Psoas muscle (tissue), 7 donors: ENCODE measurements at regions not wholly inside any gene's neighbourhood (a gene's known extent, or its start where the extent isn't known, plus 50 kb on each side); places are given as distances from the start of the nearest gene placed in this dataset.
"Not testable (repeated sequence)": the region's sequence is repeated elsewhere in the genome, so short reads cannot be mapped to it uniquely, and the experiment has no call there.

Experiments used
- ATAC-seq, 4 donors: fragments of 200-7000 bp; cut with Tn5 transposase; one replicate each; pipeline ENCODE4 v1.9.1; 2020; ENCODE audit warnings: moderate library complexity in 3 of 4, mild to moderate bottlenecking in 2 of 4
- DNase-seq, 2 donors: peaks; one replicate each; pipeline ENCODE4 v3.0.0-alpha.2; 2020
- H3K27ac ChIP-seq: fragments of 200-600 bp; one replicate; pipeline ENCODE4 v1.8.0; 2022
- H3K27me3 ChIP-seq, 3 donors: fragments of 200-600 bp in 1 of 3; one replicate each; pipeline versions ENCODE4 v1.6.1 to v1.8.0; 2013 to 2022; ENCODE audit warnings: low read length in 2 of 3, mild to moderate bottlenecking in 2 of 3, moderate library complexity in 1 of 3; ENCODE audit not compliant: insufficient read depth in 3 of 3
- H3K36me3 ChIP-seq, 2 donors: fragments of 200-600 bp in 1 of 2; one replicate each; pipeline versions ENCODE4 v1.6.1 to v1.8.0; 2013 to 2022; ENCODE audit warnings: low read depth in 1 of 2, mild to moderate bottlenecking in 1 of 2, moderate library complexity in 1 of 2; ENCODE audit not compliant: insufficient read depth in 1 of 2
- H3K4me1 ChIP-seq: fragments of 200-600 bp; one replicate; pipeline ENCODE4 v1.8.0; 2022
- H3K4me3 ChIP-seq: fragments of 200-600 bp; one replicate; pipeline ENCODE4 v1.8.0; 2022; ENCODE audit warnings: mild to moderate bottlenecking
- H3K9me3 ChIP-seq: fragments of 200-600 bp; one replicate; pipeline ENCODE4 v1.8.0; 2022
- CTCF ChIP-seq: fragments of 200-600 bp; IDR thresholded peaks from one replicate; pipeline ENCODE4 v1.8.0; 2022; ENCODE audit warnings: antibody characterized with exemption
- WGBS, 3 donors: extraction: QIAGEN DNeasy Blood & Tissue Kit; methylation state at CpG; one replicate each; pipeline versions ENCODE4 v1.1.6 to v1.1.7; 2013; 5-methylcytosine and 5-hydroxymethylcytosine counted together
- intact Hi-C, 2 donors: fragments of 100-400 bp; cut with DNase I; formaldehyde crosslinking; loops; one replicate each; pipeline versions ENCODE4 v1.11.0 to v1.14.2; 2022
- donor health status: healthy with polysubstance abuse.
- donor health status: DM: no; HTN: no; CAD: no; lungs with moderate emphysema.
- donor health status: Bipolar disorder and iron deficiency.
- donor health status: healthy.
- donor health status: DM: yes; HTN: yes; CAD: no.
- donor health status: DM: no; HTN: no; CAD: no.
- donor health status: DM: yes; HTN: yes; CAD: no.

GRCh38 chr15:69561071-69561784, 108.6 kb downstream of the RPLP1 start:
- no peak for DNase-seq
- no peaks in the 10 kb centered on the region for H3K27me3 ChIP-seq
- no peak for ATAC-seq
- no peak overlapping the region for H3K4me3 ChIP-seq
- intact Hi-C loops, result no loop called here
- H3K4me1 ChIP-seq, result no peaks in the 10 kb centered on the region
- H3K9me3 ChIP-seq, result no peaks in the 10 kb centered on the region
- TF ChIP-seq CTCF, result no peak
- no peaks in the 10 kb centered on the region for H3K36me3 ChIP-seq
- 80 to 83% (median 82%) methylated on average over 14 of the region's 14 CpGs for WGBS, 3 donors
- no peak overlapping the region for H3K27ac ChIP-seq

- H3K4me1 ChIP-seq, result no peaks in the 10 kb centered on the region
- intact Hi-C loops, result no loop called here
- H3K36me3 ChIP-seq, result no peaks in the 10 kb centered on the region
- H3K27me3 ChIP-seq, result no peaks in the 10 kb centered on the region
- ATAC-seq (no peak), DNase-seq (no peak)
- no peak overlapping the region for H3K27ac ChIP-seq
- H3K9me3 ChIP-seq, result no peaks in the 10 kb centered on the region
- no peak overlapping the region for H3K4me3 ChIP-seq
- WGBS, 3 donors, result 69 to 75% (median 73%) methylated on average over 7 of the region's 7 CpGs
- no peak for TF ChIP-seq CTCF
Measured at GRCh38 chr15:69562116-69562515, 109.5 kb downstream of the RPLP1 start.

GRCh38 chr15:69562564-69562963, 109.9 kb downstream of the RPLP1 start:
- 90 to 91% (median 90%) methylated on average over 4 of the region's 4 CpGs for WGBS, 3 donors
- ATAC-seq, result no peak
- TF ChIP-seq CTCF, result no peak
- H3K36me3 ChIP-seq, result no peaks in the 10 kb centered on the region
- no peaks in the 10 kb centered on the region for H3K9me3 ChIP-seq
- no peak overlapping the region for H3K27ac ChIP-seq
- H3K27me3 ChIP-seq, result no peaks in the 10 kb centered on the region
- H3K4me3 ChIP-seq, result no peak overlapping the region
- DNase-seq, result no peak
- intact Hi-C loops, result no loop called here
- H3K4me1 ChIP-seq, result no peaks in the 10 kb centered on the region

GRCh38 chr15:69565066-69565655, 112.5 kb downstream of the RPLP1 start:
- no peak overlapping the region for H3K27ac ChIP-seq
- H3K4me1 ChIP-seq, result no peaks in the 10 kb centered on the region
- no peak overlapping the region for H3K4me3 ChIP-seq
- intact Hi-C loops, result no loop called here
- ATAC-seq (no peak), DNase-seq (no peak)
- H3K9me3 ChIP-seq, result no peaks in the 10 kb centered on the region
- H3K27me3 ChIP-seq, result no peaks in the 10 kb centered on the region
- TF ChIP-seq CTCF, result no peak
- WGBS, 3 donors, result 70 to 78% (median 77%) methylated on average over 9 of the region's 9 CpGs
- no peaks in the 10 kb centered on the region for H3K36me3 ChIP-seq

- H3K4me3 ChIP-seq, H3K4me1 ChIP-seq, ATAC-seq, H3K36me3 ChIP-seq, intact Hi-C loops, H3K27me3 ChIP-seq, H3K27ac ChIP-seq, H3K9me3 ChIP-seq, DNase-seq: not testable (repeated sequence)
- WGBS, 3 donors, result 90 to 96% (median 96%) methylated on average over 21 to 31 of the region's 31 CpGs
Measured at GRCh38 chr15:69567238-69567760, 114.7 kb downstream of the RPLP1 start.
